ENCODE measurements at regions not wholly inside any gene's neighbourhood (a gene's known extent, or its start where the extent isn't known, plus 50 kb on each side); places are given as distances from the start of the nearest gene placed in this dataset.

- DNase-seq = no peak
- peaks cover 9 to 16% of the 10 kb centered on the region in 2 donors for H3K9me3 Mint-ChIP-seq
- Histone ChIP-seq H3K9me3 (ENCODE audit: control insufficient read depth, insufficient read depth, low read length) (no peaks in the 10 kb centered on the region), H3K27me3 (ENCODE audit: control insufficient read depth, insufficient read depth, low read length) (no peaks in the 10 kb centered on the region), H3K4me1 (ENCODE audit: control insufficient read depth, insufficient read depth, low read length) (no peaks in the 10 kb centered on the region), H3K36me3 (ENCODE audit: control insufficient read depth, insufficient read depth, low read length) (no peaks in the 10 kb centered on the region), H3K4me3 (ENCODE audit: low read length) (no peak overlapping the region), H3K27ac (ENCODE audit: low read length) (no peak overlapping the region)
- H3K27ac Mint-ChIP-seq = no peak overlapping the region
- H3K4me1 Mint-ChIP-seq = no peaks in the 10 kb centered on the region
- no peak for TF ChIP-seq CTCF (IDR thresholded peaks at IDR 0.05)
- intact Hi-C loops (cut with micrococcal nuclease) = no loop called here
- no peaks in the 10 kb centered on the region for H3K27me3 Mint-ChIP-seq (ENCODE audit: low read depth in 2 of 2)
- ATAC-seq = no peak
- peaks cover 9% of the 10 kb centered on the region for H3K36me3 Mint-ChIP-seq
- H3K4me3 Mint-ChIP-seq = no peak overlapping the region
Measured at GRCh38 chr9:118263949-118264348, 559.7 kb downstream of the TLR4 start.

- intact Hi-C loops (cut with micrococcal nuclease) = no loop called here
- Histone ChIP-seq H3K9me3 (ENCODE audit: control insufficient read depth, insufficient read depth, low read length) (no peaks in the 10 kb centered on the region), H3K36me3 (ENCODE audit: control insufficient read depth, insufficient read depth, low read length) (no peaks in the 10 kb centered on the region), H3K27me3 (ENCODE audit: control insufficient read depth, insufficient read depth, low read length) (no peaks in the 10 kb centered on the region), H3K4me3 (ENCODE audit: low read length) (no peak overlapping the region), H3K27ac (ENCODE audit: low read length) (no peak overlapping the region), H3K4me1 (ENCODE audit: control insufficient read depth, insufficient read depth, low read length) (no peaks in the 10 kb centered on the region)
- H3K27me3 Mint-ChIP-seq (ENCODE audit: low read depth in 2 of 2) = no peaks in the 10 kb centered on the region
- ATAC-seq (no peak), DNase-seq (no peak)
- no CpG with 5 or more reads among the region's 6 CpGs for WGBS (ENCODE audit: insufficient coverage)
- H3K36me3 Mint-ChIP-seq = no peaks in the 10 kb centered on the region
- H3K27ac Mint-ChIP-seq = no peak overlapping the region
- H3K4me3 Mint-ChIP-seq = no peak overlapping the region
- H3K4me1 Mint-ChIP-seq = no peaks in the 10 kb centered on the region
- H3K9me3 Mint-ChIP-seq = peaks cover 2 to 8% of the 10 kb centered on the region in 2 donors
- no peak for TF ChIP-seq CTCF (IDR thresholded peaks at IDR 0.05)
Measured at GRCh38 chr9:118268046-118268445, 563.8 kb downstream of the TLR4 start.

- ATAC-seq (no peak), DNase-seq (no peak)
- H3K4me1 ChIP-seq (ENCODE audit: control insufficient read depth, insufficient read depth, low read length) = no peaks in the 10 kb centered on the region
- no peaks in the 10 kb centered on the region for H3K36me3 ChIP-seq (ENCODE audit: control insufficient read depth, insufficient read depth, low read length)
- H3K9me3 ChIP-seq (ENCODE audit: control insufficient read depth, insufficient read depth, low read length) = no peaks in the 10 kb centered on the region
- no peak for TF ChIP-seq CTCF (IDR thresholded peaks at IDR 0.05)
- Mint-ChIP-seq H3K27me3 (ENCODE audit: low read depth in 2 of 2) (no peaks in the 10 kb centered on the region), H3K27ac (no peak overlapping the region), H3K36me3 (no peaks in the 10 kb centered on the region), H3K4me3 (no peak overlapping the region), H3K4me1 (no peaks in the 10 kb centered on the region), H3K9me3 (peaks cover 0 to 5% of the 10 kb centered on the region in 2 donors)
- no peak overlapping the region for H3K27ac ChIP-seq (ENCODE audit: low read length)
- intact Hi-C loops (cut with micrococcal nuclease) = no loop called here
- WGBS (ENCODE audit: insufficient coverage) = 69% methylated on average over 3 of the region's 3 CpGs
- no peak overlapping the region for H3K4me3 ChIP-seq (ENCODE audit: low read length)
- no peaks in the 10 kb centered on the region for H3K27me3 ChIP-seq (ENCODE audit: control insufficient read depth, insufficient read depth, low read length)
Measured at GRCh38 chr9:118269623-118270022, 565.4 kb downstream of the TLR4 start.

GRCh38 chr9:118271331-118271730 lies 567.1 kb downstream of the TLR4 start:
- Mint-ChIP-seq H3K27me3 (ENCODE audit: low read depth in 2 of 2) (no peaks in the 10 kb centered on the region), H3K36me3 (no peaks in the 10 kb centered on the region), H3K4me3 (no peak overlapping the region)

More at GRCh38 chr9:118271331-118271730, 567.1 kb downstream of the TLR4 start:
- H3K4me1 ChIP-seq (ENCODE audit: control insufficient read depth, insufficient read depth, low read length) = no peaks in the 10 kb centered on the region
- H3K27ac ChIP-seq (ENCODE audit: low read length) = no peak overlapping the region
- WGBS (ENCODE audit: insufficient coverage) = 74% methylated on average over 3 of the region's 3 CpGs
- H3K27me3 ChIP-seq (ENCODE audit: control insufficient read depth, insufficient read depth, low read length) = no peaks in the 10 kb centered on the region
- ATAC-seq (no peak), DNase-seq (no peak)
- Mint-ChIP-seq H3K27ac (no peak overlapping the region), H3K4me1 (no peaks in the 10 kb centered on the region), H3K9me3 (peaks cover 0 to 5% of the 10 kb centered on the region in 2 donors)
- TF ChIP-seq CTCF (IDR thresholded peaks at IDR 0.05) = no peak
- no peaks in the 10 kb centered on the region for H3K9me3 ChIP-seq (ENCODE audit: control insufficient read depth, insufficient read depth, low read length)
- intact Hi-C loops (cut with micrococcal nuclease) = no loop called here
- H3K36me3 ChIP-seq (ENCODE audit: control insufficient read depth, insufficient read depth, low read length) = no peaks in the 10 kb centered on the region
- H3K4me3 ChIP-seq (ENCODE audit: low read length) = no peak overlapping the region

Data from natural killer cell (primary cell).